DMS 273 (cell line): ENCODE measurements at regions not wholly inside any gene's neighbourhood (a gene's known extent, or its start where the extent isn't known, plus 50 kb on each side); places are given as distances from the start of the nearest gene placed in this dataset.
A peak's percentile ranks its signal among the peaks of the same experiment; 100 is the strongest.
"Not testable (repeated sequence)": the region's sequence is repeated elsewhere in the genome, so short reads cannot be mapped to it uniquely, and the experiment has no call there.

ENCODE experiments used
- DNase-seq: peaks from one replicate; lab custom pipeline; 2025; ENCODE audit not compliant: unreplicated experiment; lab: John Stamatoyannopoulos, UW

- peak; percentile 45 for DNase-seq
Measured at GRCh38 chr1:70745199-70745598, 302.4 kb downstream of the PTGER3 start.

GRCh38 chr1:70746062-70746461 is 301.6 kb downstream of the PTGER3 start:
- DNase-seq: not testable (repeated sequence)

GRCh38 chr1:70747123-70747522 is 300.5 kb downstream of the PTGER3 start:
- not testable (repeated sequence) for DNase-seq

GRCh38 chr1:70751676-70752287 is 295.8 kb downstream of the PTGER3 start:
- not testable (repeated sequence) for DNase-seq

GRCh38 chr1:70754701-70755100 is 292.9 kb downstream of the PTGER3 start:
- DNase-seq: no peak

- DNase-seq: no peak
Measured at GRCh38 chr1:70760154-70760553, 287.5 kb downstream of the PTGER3 start.

GRCh38 chr1:70762386-70762785 is 285.2 kb downstream of the PTGER3 start:
- DNase-seq: no peak

GRCh38 chr1:70764747-70765146 is 282.9 kb downstream of the PTGER3 start:
- DNase-seq: no peak

GRCh38 chr1:70767377-70767776 is 280.2 kb downstream of the PTGER3 start:
- no peak for DNase-seq

- DNase-seq: no peak
Measured at GRCh38 chr1:70768216-70768615, 279.4 kb downstream of the PTGER3 start.

GRCh38 chr1:70778056-70778762 is 269.4 kb downstream of the PTGER3 start:
- DNase-seq: no peak

- DNase-seq: no peak
Measured at GRCh38 chr1:70778934-70779333, 268.7 kb downstream of the PTGER3 start.

- DNase-seq: no peak
Measured at GRCh38 chr1:70779571-70779970, 268.0 kb downstream of the PTGER3 start.

GRCh38 chr1:70785287-70785686 is 262.3 kb downstream of the PTGER3 start:
- DNase-seq: no peak

- DNase-seq: no peak
Measured at GRCh38 chr1:70790232-70790923, 257.2 kb downstream of the PTGER3 start.

- not testable (repeated sequence) for DNase-seq
Measured at GRCh38 chr1:70795064-70795463, 252.6 kb downstream of the PTGER3 start.

GRCh38 chr1:70796298-70796697 is 251.3 kb downstream of the PTGER3 start:
- not testable (repeated sequence) for DNase-seq

- DNase-seq: not testable (repeated sequence)
Measured at GRCh38 chr1:70802625-70803024, 245.0 kb downstream of the PTGER3 start.

GRCh38 chr1:70805641-70806040 is 242.0 kb downstream of the PTGER3 start:
- no peak for DNase-seq

- no peak for DNase-seq
Measured at GRCh38 chr1:70807088-70807664, 240.4 kb downstream of the PTGER3 start.

- peak; percentile 93 for DNase-seq
Measured at GRCh38 chr1:70809069-70809468, 238.5 kb downstream of the PTGER3 start.

- DNase-seq: no peak
Measured at GRCh38 chr1:70811815-70812214, 235.8 kb downstream of the PTGER3 start.
